Fibroblast of skin of left biceps (primary cell): ENCODE measurements at regions not wholly inside any gene's neighbourhood (a gene's known extent, or its start where the extent isn't known, plus 50 kb on each side); places are given as distances from the start of the nearest gene placed in this dataset.
A peak's percentile ranks its signal among the peaks of the same experiment; 100 is the strongest.

ENCODE experiments used
- DNase-seq, 2 experiments: peaks; one replicate each; pipeline ENCODE4 v3.0.0-alpha.2; 2013; ENCODE audit warnings: low read depth in 2 of 2

- DNase-seq, result no peak
Observed at GRCh38 chr16:54365990-54366634, 79.5 kb upstream of the IRX3 start.

GRCh38 chr16:54363766-54364165 lies 77.2 kb upstream of the IRX3 start:
- no peak for DNase-seq

DNA sequence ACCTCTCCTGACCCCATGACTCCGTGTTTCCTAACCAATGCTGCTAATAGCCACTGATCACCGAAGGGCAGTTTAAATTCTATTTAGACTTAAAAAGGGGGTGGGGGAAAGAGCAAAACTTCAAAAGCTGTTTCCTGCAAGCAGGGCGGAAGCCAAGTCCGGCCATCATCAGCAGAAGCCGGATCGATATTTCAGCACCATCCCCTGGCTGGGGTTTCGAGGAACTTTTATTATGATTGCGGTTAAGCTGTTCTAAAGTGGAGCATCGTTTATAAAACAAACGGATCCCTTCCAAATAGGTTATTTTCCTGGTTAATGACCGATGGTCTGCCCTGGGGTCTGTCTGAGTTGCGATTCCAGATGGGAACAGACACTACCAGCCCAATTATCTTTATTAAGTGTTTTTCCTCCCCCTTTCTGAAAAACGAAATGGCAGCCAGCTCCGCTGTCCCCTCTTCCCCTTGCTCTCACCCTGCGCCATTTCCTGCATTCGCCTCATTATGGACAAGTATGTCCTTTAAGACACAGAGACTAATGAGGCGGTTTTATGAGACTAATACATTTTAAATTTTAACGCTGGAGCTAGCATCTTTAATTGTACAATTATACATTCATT lies 76.1 kb upstream of the IRX3 start:
- no peak for DNase-seq

GRCh38 chr16:54361246-54361645 lies 74.7 kb upstream of the IRX3 start:
- no peak for DNase-seq

- no peak for DNase-seq
Observed at GRCh38 chr16:54360681-54361080, 74.1 kb upstream of the IRX3 start.

DNA sequence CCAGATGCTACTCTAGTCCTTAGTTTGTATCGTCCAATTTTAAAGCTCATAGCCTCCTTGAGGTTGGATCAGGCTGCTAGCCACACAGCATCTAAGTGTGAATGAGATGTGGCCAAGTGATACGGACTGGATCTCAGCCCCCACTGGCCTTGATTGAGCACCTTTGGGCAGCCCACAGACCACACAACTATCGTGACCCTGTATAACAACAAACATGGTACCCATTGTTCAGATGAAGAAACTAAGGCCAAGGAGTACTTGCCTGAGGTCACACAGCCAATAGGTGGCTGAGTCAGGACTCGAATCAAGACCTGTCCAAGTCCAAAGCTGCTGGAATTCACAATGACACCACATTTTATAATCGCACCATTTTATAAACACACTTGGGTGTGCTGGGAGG lies 73.0 kb upstream of the IRX3 start:
- DNase-seq, result no peak

GRCh38 chr16:54359081-54359480 lies 72.5 kb upstream of the IRX3 start:
- DNase-seq, result no peak

GRCh38 chr16:54356391-54356790 lies 69.8 kb upstream of the IRX3 start:
- no peak for DNase-seq

DNA sequence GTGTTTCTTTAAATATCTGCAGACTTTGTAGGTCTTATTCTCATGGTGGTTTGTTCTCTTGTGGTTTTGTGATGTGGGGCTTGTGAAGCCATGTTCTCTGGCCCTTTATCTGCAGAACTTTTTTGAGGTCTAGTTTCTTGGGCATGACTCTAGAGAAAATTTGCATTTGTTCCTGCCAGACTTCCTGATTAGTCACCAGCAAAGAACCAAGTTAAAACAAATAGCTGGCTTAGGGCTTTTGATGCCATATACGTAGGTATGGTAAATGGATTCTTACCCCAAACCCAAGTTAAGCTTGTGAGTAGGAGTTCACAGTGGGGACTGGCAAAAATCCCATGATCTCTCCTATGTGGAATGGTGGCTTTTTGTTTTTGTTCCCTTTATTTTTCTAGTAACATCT lies 68.7 kb upstream of the IRX3 start:
- DNase-seq, result no peak

DNA sequence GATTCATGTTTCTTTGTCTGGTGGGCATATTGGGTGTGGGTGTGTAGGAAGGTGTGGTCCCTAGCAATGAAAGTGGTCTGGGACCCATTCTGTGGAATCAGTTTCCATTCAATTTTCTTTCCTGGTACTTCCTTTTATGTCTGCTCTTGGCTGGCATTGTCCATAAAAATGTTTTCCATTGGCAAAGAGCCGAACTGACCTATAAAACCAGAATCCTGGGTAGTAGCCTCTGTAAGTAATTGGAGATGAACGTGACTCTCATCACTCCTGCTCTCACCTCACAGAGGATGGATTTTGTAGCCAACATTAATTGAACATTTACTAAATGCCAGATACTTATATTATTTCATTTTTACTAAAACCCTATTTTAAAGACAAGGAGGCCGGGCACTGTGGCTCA lies 66.5 kb upstream of the IRX3 start:
- no peak for DNase-seq

DNA sequence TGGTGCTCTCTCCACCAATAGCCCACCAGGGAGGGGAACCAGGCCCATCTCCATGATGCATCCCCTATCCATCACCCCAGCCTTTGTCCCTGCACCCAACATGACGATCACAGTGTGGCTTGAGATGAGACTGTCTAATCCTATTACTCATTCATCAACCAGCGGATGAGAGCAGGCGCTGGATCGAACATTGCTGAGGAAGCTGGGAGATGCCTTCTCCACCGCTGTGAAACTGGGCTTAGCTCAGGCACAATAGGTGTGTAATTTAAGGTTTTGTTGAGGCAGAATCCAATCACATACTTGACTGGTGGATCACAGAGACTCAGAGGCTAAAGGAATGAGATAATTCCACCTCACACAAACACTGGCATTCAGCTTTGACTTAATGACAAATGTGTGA lies 64.6 kb upstream of the IRX3 start:
- no peak for DNase-seq

GRCh38 chr16:54347961-54348360 lies 61.4 kb upstream of the IRX3 start:
- no peak for DNase-seq

DNA sequence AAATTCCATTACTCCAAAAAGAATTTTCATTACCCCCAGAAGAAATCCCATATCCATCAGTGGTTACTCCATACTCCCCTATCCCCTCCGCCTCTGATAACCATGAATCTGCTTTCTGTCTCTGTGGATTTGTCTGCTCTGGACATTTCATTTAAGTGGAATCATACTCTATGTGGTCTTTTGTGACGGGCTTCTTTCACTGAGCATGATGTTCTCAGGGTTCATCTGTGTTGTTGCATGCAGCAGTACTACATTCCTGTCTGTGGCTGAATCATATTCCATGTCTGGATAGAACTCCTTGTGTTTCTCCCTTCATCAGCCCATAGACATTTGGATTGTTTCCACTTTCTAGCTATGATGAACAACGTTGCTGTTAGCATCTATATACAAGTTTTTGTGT lies 59.5 kb upstream of the IRX3 start:
- peak; percentile 51 to 56 for DNase-seq

GRCh38 chr16:54344646-54345630 lies 58.4 kb upstream of the IRX3 start:
- DNase-seq, result no peak

- DNase-seq, result peak in 1 of 2 experiments; percentile 12
Observed at GRCh38 chr16:54342966-54343365, 56.4 kb upstream of the IRX3 start.

- no peak for DNase-seq
Observed at GRCh38 chr16:54341892-54342776, 55.5 kb upstream of the IRX3 start.

DNA sequence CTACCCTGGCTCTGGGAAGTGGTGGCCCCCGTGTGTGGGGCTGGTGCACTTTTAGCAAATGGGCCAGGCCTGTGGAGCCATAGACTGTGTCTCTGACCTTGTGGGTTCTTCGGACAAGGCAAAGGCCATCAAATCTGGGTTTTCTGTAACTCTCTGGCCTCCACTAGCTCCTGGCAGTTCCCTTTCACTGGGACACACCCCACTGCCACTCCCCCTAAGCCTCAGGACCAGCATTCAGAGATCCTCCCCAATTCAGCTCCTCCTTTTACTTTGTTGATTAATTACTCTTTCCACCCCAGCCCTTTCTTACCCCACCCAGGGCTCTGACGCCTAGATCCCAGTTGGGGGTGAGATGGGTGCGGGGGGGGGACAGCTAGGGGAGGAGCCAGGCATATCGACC lies 53.9 kb upstream of the IRX3 start:
- no peak for DNase-seq

DNA sequence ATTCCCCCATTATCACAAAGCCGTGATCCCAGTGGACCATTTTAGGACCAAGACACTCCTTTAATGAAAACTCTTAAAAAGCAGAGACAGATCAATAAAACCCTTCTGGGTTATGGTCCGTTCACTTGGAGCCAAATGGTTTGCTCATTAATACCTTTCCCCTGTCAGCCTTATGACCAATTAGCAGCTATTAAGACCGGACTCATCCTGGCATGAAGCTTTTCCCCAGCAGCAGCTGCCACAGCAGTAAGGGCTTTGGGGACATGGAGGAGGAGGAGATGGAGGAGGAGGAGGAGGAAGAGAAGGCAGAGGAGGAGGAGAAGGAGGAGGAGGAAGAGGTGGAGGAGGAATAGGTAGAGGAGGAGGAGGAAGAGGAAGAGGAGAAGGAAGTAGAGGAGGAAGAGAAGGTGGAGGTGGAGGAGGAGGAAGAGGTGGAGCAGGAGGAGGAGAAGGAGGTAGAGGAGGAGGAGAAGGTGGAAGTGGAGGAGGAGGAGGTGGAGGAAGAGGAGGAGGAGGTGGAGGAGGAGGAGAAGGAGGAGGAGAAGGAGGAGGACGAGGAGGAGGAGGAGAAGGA lies 50.1 kb upstream of the IRX3 start:
- no peak for DNase-seq
